Esophagus squamous epithelium (tissue), 5 donors: ENCODE measurements at regions not wholly inside any gene's neighbourhood (a gene's known extent, or its start where the extent isn't known, plus 50 kb on each side); places are given as distances from the start of the nearest gene placed in this dataset.

Experiments used
- DNase-seq: peaks from one replicate; lab custom pipeline; 2025; lab: John Stamatoyannopoulos, UW
- H3K27ac ChIP-seq, 4 donors: fragments of 200-600 bp; sonication (generic); one replicate each; pipeline ENCODE4 v1.5.1; 2016 to 2019; ENCODE audit warnings: mild to moderate bottlenecking in 1 of 4
- H3K27me3 ChIP-seq, 4 donors: fragments of 200-600 bp; sonication (generic); 1 replicate in 3 of 4; 2 replicates in 1 of 4; pipeline versions ENCODE4 v1.5.1 to v1.6.0; 2017 to 2021; ENCODE audit warnings: antibody characterized with exemption in 1 of 4
- H3K36me3 ChIP-seq, 3 donors: fragments of 200-600 bp; sonication (generic); one replicate each; pipeline ENCODE4 v1.5.1; 2016 to 2019
- H3K4me1 ChIP-seq, 3 donors: fragments of 200-600 bp; sonication (generic); one replicate each; pipeline ENCODE4 v1.5.1; 2017 to 2019
- H3K4me3 ChIP-seq, 4 donors: fragments of 200-600 bp; sonication (generic); 1 replicate in 3 of 4; 2 replicates in 1 of 4; pipeline ENCODE4 v1.5.1; 2016 to 2019; ENCODE audit warnings: mild to moderate bottlenecking in 2 of 4, moderate library complexity in 1 of 4
- H3K9me3 ChIP-seq, 3 donors: fragments of 200-600 bp; sonication (generic); one replicate each; pipeline ENCODE4 v1.5.1; 2016 to 2019
- POLR2A ChIP-seq, 4 donors: fragments of 450-650 bp; IDR thresholded peaks; one replicate each; pipeline ENCODE4 v1.6.1; 2017; ENCODE audit warnings: antibody characterized with exemption in 4 of 4, mild to moderate bottlenecking in 4 of 4, moderate library complexity in 3 of 4
- WGBS, 2 donors: methylation state at CpG; one replicate each; pipeline ENCODE4 v1.1.5; 2018; 5-methylcytosine and 5-hydroxymethylcytosine counted together
- intact Hi-C: fragments of 100-400 bp; cut with DNase I; formaldehyde crosslinking; loops from one replicate; pipeline ENCODE4 v1.15.0; 2022
- TF ChIP-seq, protein P1 (sequence below), 6 experiments: fragments of 450-650 bp in 4 of 6; fragments of 200-600 bp in 2 of 6; sonication (generic) in 2 of 6; IDR thresholded peaks; one replicate each; pipeline ENCODE4 v1.5.1; 2016 to 2019; ENCODE audit warnings: antibody characterized with exemption in 6 of 6, mild to moderate bottlenecking in 4 of 6, moderate library complexity in 4 of 6
- donor health status: DM: yes; HTN: yes; CAD: no.

DNA sequence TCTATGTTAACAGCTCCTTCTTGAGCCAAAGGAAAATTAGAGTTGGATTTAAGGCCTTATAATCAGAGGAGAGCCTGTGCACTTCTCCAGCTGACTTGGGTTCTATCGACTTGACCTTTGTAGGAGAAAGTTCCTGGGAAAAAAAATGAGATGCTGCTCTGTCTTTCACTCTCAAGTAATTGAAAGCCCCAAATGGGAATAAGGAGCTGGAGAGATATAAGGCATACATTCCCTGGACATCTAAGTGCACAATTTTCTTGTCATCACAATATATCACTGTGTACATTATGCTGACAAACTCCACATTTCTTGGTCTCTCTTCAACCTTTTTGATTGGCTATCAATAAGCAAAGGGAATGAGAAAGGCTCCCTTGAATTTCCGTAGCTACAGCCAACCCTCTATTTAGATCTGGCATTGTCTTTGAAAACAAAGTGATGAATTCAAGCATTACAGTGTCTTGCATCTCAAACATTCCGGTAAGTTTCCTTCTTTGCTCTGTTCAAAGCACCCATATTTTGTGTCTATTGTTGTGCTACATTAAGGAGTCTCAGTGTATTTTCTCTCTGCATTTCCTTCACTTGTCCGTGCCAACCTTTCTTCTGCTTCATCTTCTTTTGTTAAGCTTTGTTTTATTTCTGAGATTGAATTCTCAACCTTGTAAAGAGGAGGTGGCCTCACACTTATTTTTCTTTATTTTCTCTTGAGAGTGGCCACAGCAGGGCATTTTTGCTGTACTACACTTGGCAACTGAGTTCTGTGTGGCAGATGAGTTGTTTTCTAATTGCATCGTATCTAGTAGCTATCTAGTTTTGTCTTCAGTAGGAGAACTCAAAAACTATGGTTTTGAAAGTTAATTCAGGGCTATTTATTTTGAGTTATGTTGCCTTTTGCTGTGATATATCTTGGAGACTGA lies 450.3 kb upstream of the MAN1A1 start:
- no peak for DNase-seq
- Histone ChIP-seq H3K27me3 (no peaks in the 10 kb centered on the region), H3K36me3 (no peaks in the 10 kb centered on the region), H3K9me3 (no peaks in the 10 kb centered on the region), H3K4me3 (no peak overlapping the region), H3K4me1 (no peaks in the 10 kb centered on the region), H3K27ac (no peak overlapping the region)
- WGBS, 2 donors, result 45 to 60% methylated on average over 5 of the region's 5 CpGs
- intact Hi-C loops, result no loop called here
- TF ChIP-seq, protein P1, sequence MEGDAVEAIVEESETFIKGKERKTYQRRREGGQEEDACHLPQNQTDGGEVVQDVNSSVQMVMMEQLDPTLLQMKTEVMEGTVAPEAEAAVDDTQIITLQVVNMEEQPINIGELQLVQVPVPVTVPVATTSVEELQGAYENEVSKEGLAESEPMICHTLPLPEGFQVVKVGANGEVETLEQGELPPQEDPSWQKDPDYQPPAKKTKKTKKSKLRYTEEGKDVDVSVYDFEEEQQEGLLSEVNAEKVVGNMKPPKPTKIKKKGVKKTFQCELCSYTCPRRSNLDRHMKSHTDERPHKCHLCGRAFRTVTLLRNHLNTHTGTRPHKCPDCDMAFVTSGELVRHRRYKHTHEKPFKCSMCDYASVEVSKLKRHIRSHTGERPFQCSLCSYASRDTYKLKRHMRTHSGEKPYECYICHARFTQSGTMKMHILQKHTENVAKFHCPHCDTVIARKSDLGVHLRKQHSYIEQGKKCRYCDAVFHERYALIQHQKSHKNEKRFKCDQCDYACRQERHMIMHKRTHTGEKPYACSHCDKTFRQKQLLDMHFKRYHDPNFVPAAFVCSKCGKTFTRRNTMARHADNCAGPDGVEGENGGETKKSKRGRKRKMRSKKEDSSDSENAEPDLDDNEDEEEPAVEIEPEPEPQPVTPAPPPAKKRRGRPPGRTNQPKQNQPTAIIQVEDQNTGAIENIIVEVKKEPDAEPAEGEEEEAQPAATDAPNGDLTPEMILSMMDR (IDR thresholded peaks at IDR 0.05), result no peak
- no peak for TF ChIP-seq POLR2A (IDR thresholded peaks at IDR 0.05)

DNA sequence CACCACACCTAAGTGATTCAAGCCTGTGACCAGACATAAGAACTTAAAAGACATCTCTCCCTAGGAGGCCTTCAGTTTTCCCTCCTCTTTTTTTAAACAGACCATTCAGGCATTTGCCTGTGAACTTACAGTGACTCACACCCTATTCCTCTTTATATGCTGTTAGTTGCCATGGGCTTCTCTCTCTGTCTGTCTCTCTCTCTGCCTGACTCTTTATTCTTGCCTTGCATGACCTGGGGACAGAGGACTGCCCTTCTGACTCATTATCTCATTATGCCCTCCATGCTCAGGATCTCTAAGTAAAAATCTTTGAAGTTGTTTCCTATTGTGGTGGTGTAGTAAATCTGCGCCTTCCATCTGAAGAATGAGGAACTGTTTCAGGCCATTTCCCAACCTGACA lies 442.2 kb upstream of the MAN1A1 start:
- WGBS, 2 donors, result 86% methylated on average over 1 of the region's 1 CpG; no CpG with 5 or more reads in 1 of the 2 donors

DNA sequence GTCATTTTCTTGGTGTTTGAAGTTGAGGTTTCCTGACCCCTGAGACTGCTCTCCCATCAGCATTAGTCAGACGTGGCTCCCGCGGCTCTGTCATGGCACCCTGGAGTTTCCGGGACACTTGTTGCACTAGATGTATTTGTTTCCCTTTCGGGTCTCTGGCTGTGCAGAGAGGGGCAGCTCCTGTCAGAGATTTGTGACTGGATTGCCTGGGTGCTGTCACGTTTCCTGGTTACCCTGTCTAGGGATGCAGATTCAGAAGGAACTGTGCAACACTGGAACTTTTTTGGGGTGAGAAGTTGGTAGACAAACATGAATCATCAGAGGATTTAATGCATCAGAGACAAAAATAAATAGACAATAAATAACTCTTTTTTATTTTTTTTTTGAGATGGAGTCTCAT lies 431.8 kb upstream of the MAN1A1 start:
- 85 to 93% methylated on average over 4 to 6 of the region's 6 CpGs for WGBS, 2 donors
- H3K4me3 ChIP-seq, result no peak overlapping the region
- no peaks in the 10 kb centered on the region for H3K36me3 ChIP-seq
- H3K9me3 ChIP-seq, result no peaks in the 10 kb centered on the region
- no peaks in the 10 kb centered on the region for H3K4me1 ChIP-seq
- intact Hi-C loops, result no loop called here
- no peaks in the 10 kb centered on the region for H3K27me3 ChIP-seq
- no peak for TF ChIP-seq POLR2A (IDR thresholded peaks at IDR 0.05)
- TF ChIP-seq, protein P1 (IDR thresholded peaks at IDR 0.05), result no peak
- H3K27ac ChIP-seq, result no peak overlapping the region
- DNase-seq, result no peak

More for the DNA sequence above, 442.2 kb upstream of the MAN1A1 start:
- intact Hi-C loops, result no loop called here
- no peaks in the 10 kb centered on the region for H3K27me3 ChIP-seq
- DNase-seq, result no peak
- TF ChIP-seq, protein P1 (IDR thresholded peaks at IDR 0.05), result no peak
- no peak for TF ChIP-seq POLR2A (IDR thresholded peaks at IDR 0.05)
- H3K27ac ChIP-seq, result no peak overlapping the region
- H3K4me1 ChIP-seq, result no peaks in the 10 kb centered on the region
- no peaks in the 10 kb centered on the region for H3K9me3 ChIP-seq
- no peaks in the 10 kb centered on the region for H3K36me3 ChIP-seq
- H3K4me3 ChIP-seq, result no peak overlapping the region

DNA sequence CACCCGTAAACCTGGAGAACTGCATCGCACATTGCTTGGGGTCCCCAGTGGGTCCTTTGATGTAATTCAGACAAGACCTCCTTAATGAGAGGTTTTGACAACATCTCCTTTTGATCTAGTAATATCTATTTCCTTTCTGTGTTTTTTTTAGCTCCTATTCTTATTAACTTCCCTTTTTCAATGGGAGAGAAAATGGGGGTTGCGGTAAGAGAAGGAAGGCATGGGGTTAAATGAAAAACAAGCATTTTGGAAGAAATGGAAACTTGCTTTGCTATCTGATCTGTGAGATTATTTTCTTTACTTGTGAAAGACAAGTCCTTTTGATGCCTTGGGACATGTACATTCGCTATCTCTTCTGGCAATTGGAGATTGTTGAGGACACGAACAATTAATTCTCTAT lies 418.6 kb upstream of the MAN1A1 start:
- no peak for TF ChIP-seq POLR2A (IDR thresholded peaks at IDR 0.05)
- Histone ChIP-seq H3K36me3 (no peaks in the 10 kb centered on the region), H3K4me1 (no peaks in the 10 kb centered on the region), H3K27me3 (no peaks in the 10 kb centered on the region), H3K4me3 (no peak overlapping the region), H3K27ac (no peak overlapping the region), H3K9me3 (peaks cover 0 to 11% (median 0%) of the 10 kb centered on the region in 3 donors)
- DNase-seq, result no peak
- 55 to 65% methylated on average over 5 of the region's 5 CpGs for WGBS, 2 donors
- intact Hi-C loops, result no loop called here

DNA sequence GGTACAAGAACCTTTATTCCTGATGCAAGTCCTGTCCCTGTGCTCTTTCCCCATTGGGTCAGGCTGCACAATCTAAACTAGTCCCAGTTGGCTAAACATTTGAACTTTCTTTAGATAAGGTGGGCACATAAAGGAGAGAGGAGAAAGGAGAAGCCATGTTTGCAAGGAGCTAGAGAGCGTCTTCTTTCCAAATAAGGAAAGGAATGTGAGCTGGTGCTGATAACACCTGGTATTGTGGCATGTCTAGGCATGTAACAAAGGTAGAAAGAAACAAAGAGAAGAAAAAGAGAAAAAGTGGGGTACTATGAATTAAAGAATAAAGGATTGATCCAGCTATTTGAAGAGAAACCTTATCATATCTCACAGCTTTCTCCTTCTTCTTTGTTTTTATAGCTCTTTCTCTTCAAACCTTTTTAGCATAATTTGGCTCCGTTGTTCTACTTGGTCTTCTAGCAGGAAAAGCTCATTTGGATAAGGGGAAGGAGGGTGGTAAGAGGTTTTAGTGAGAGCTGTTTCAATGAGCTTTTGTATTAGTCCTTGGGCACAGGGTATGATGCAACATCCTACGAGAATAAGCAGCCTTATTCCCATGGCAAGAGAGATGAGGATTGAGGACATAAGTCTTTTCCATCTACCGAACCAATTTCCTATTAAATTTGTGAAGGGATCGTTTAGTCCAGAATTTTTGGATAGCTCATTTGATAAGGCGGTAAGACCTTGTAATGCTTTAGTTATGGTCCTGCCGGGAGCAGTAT lies 415.5 kb upstream of the MAN1A1 start:
- Histone ChIP-seq H3K4me3 (no peak overlapping the region), H3K27ac (no peak overlapping the region), H3K36me3 (no peaks in the 10 kb centered on the region), H3K9me3 (no peaks in the 10 kb centered on the region), H3K27me3 (no peaks in the 10 kb centered on the region), H3K4me1 (no peaks in the 10 kb centered on the region)
- DNase-seq, result no peak
- TF ChIP-seq POLR2A (IDR thresholded peaks at IDR 0.05), result no peak
- TF ChIP-seq, protein P1 (IDR thresholded peaks at IDR 0.05), result no peak
- 80 to 83% methylated on average over 7 of the region's 7 CpGs for WGBS, 2 donors
- intact Hi-C loops, result no loop called here
